ENCODE measurements at regions not wholly inside any gene's neighbourhood (a gene's known extent, or its start where the extent isn't known, plus 50 kb on each side); places are given as distances from the start of the nearest gene placed in this dataset.

- no peak for TF ChIP-seq CTCF (conservative IDR thresholded peaks at IDR 0.05; ENCODE audit: low read depth, low read length)
- DNase-seq (ENCODE audit: low read depth), result no peak
- no peak overlapping the region for H3K4me3 ChIP-seq (ENCODE audit: low read depth, low read length)
Observed at GRCh38 chr18:5653802-5654201, 110.0 kb upstream of the EPB41L3 start.

GRCh38 chr18:5651736-5652135, 107.9 kb upstream of the EPB41L3 start:
- no peak overlapping the region for H3K4me3 ChIP-seq (ENCODE audit: low read depth, low read length)
- DNase-seq (ENCODE audit: low read depth), result no peak
- no peak for TF ChIP-seq CTCF (conservative IDR thresholded peaks at IDR 0.05; ENCODE audit: low read depth, low read length)

- no peak for DNase-seq (ENCODE audit: low read depth)
- TF ChIP-seq CTCF (conservative IDR thresholded peaks at IDR 0.05; ENCODE audit: low read depth, low read length), result no peak
- H3K4me3 ChIP-seq (ENCODE audit: low read depth, low read length), result no peak overlapping the region
Observed at GRCh38 chr18:5649439-5649838, 105.6 kb upstream of the EPB41L3 start.

GRCh38 chr18:5646739-5647138, 102.9 kb upstream of the EPB41L3 start:
- no peak for DNase-seq (ENCODE audit: low read depth)
- no peak for TF ChIP-seq CTCF (conservative IDR thresholded peaks at IDR 0.05; ENCODE audit: low read depth, low read length)
- H3K4me3 ChIP-seq (ENCODE audit: low read depth, low read length), result no peak overlapping the region

GRCh38 chr18:5643288-5643687, 99.5 kb upstream of the EPB41L3 start:
- DNase-seq (ENCODE audit: low read depth), result no peak
- no peak overlapping the region for H3K4me3 ChIP-seq (ENCODE audit: low read depth, low read length)
- no peak for TF ChIP-seq CTCF (conservative IDR thresholded peaks at IDR 0.05; ENCODE audit: low read depth, low read length)

GRCh38 chr18:5640939-5641338, 97.1 kb upstream of the EPB41L3 start:
- no peak for TF ChIP-seq CTCF (conservative IDR thresholded peaks at IDR 0.05; ENCODE audit: low read depth, low read length)
- H3K4me3 ChIP-seq (ENCODE audit: low read depth, low read length), result no peak overlapping the region
- DNase-seq (ENCODE audit: low read depth), result no peak

- no peak overlapping the region for H3K4me3 ChIP-seq (ENCODE audit: low read depth, low read length)
- no peak for TF ChIP-seq CTCF (conservative IDR thresholded peaks at IDR 0.05; ENCODE audit: low read depth, low read length)
- no peak for DNase-seq (ENCODE audit: low read depth)
Observed at GRCh38 chr18:5639131-5639530, 95.3 kb upstream of the EPB41L3 start.
